ENCODE measurements at regions not wholly inside any gene's neighbourhood (a gene's known extent, or its start where the extent isn't known, plus 50 kb on each side); places are given as distances from the start of the nearest gene placed in this dataset.

DNA sequence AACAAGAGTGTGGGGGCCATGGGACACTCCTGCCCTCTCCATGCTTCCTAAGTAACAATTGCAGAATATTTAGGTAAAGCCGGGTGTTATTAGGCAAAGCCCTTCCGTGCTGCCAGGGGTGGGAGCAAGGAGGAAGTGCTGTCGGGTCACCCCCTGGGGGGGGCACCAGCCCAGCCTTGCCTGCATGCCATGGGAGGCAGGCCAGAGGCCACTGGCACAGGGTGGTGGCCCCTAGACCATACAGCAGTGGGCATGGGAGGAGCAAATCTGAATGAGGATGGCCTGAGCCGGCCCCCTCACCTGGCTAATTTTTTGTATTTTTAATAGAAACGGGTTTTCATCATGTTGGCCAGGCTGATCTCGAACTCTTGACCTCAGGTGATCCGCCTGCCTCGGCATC, 355.7 kb upstream of the CDH8 start:
- TF ChIP-seq CTCF (IDR thresholded peaks at IDR 0.05; ENCODE audit: unreplicated experiment): no peak
- H3K4me1 Mint-ChIP-seq: no peaks in the 10 kb centered on the region
- DNase-seq (ENCODE audit: low spot score in 2 of 2, unreplicated experiment in 2 of 2): no peak
- H3K4me3 Mint-ChIP-seq: no peak overlapping the region
- H3K27me3 Mint-ChIP-seq (ENCODE audit: low read depth): peaks cover 12% of the 10 kb centered on the region
- H3K36me3 Mint-ChIP-seq: no peaks in the 10 kb centered on the region
- H3K27ac Mint-ChIP-seq: no peak overlapping the region
- no peaks in the 10 kb centered on the region for H3K9me3 Mint-ChIP-seq

DNA sequence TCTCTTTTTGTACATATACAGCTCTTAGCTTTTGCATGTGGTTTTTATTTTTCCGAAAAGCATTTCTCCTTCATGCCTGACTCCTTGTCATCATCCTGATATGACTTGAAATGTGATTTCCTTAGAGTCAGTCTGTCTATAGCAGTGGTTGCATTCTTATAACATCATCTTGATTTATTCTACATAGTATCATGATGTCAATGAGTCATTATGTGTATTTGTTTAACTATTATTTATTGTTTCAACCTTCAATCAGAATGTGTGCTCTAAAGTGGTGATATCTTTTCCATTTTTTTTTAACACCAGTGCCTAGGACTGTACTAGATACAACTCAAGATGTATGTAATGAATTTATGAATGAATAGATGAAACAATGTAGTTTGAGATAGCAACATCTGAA, 354.9 kb upstream of the CDH8 start:
- Mint-ChIP-seq H3K9me3 (no peaks in the 10 kb centered on the region), H3K27ac (no peak overlapping the region), H3K27me3 (ENCODE audit: low read depth) (peaks cover 7% of the 10 kb centered on the region), H3K4me1 (no peaks in the 10 kb centered on the region), H3K4me3 (no peak overlapping the region), H3K36me3 (no peaks in the 10 kb centered on the region)
- no peak for DNase-seq (ENCODE audit: low spot score in 2 of 2, unreplicated experiment in 2 of 2)
- TF ChIP-seq CTCF (IDR thresholded peaks at IDR 0.05; ENCODE audit: unreplicated experiment): no peak

GRCh38 chr16:62390214-62390613, 354.0 kb upstream of the CDH8 start:
- no peak overlapping the region for H3K4me3 Mint-ChIP-seq
- H3K4me1 Mint-ChIP-seq: no peaks in the 10 kb centered on the region
- no peak overlapping the region for H3K27ac Mint-ChIP-seq
- peaks cover 7% of the 10 kb centered on the region for H3K27me3 Mint-ChIP-seq (ENCODE audit: low read depth)
- no peaks in the 10 kb centered on the region for H3K36me3 Mint-ChIP-seq
- no peak for DNase-seq (ENCODE audit: low spot score in 2 of 2, unreplicated experiment in 2 of 2)
- H3K9me3 Mint-ChIP-seq: no peaks in the 10 kb centered on the region
- TF ChIP-seq CTCF (IDR thresholded peaks at IDR 0.05; ENCODE audit: unreplicated experiment): no peak

DNA sequence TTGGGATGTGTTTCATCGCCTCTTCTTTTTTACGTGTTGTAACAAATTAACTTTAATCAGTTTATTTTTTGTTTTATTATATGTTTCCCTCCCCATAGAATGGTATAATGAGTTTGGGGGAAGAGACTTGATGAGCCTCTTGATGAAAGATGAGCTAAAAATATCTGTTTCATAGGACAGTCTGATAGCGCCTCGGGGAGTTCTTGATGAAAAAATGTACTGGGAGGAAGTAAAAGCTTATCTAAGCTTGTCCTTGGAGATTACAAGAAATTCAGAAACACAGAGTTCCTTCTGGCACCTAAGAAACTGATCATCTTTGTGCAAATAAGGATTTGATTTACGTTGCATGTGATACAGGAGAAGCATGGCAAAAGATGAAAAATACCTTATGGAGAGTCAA, 350.2 kb upstream of the CDH8 start:
- no peaks in the 10 kb centered on the region for H3K36me3 Mint-ChIP-seq
- no peaks in the 10 kb centered on the region for H3K4me1 Mint-ChIP-seq
- no peak for DNase-seq (ENCODE audit: low spot score in 2 of 2, unreplicated experiment in 2 of 2)
- H3K9me3 Mint-ChIP-seq: no peaks in the 10 kb centered on the region
- no peak for TF ChIP-seq CTCF (IDR thresholded peaks at IDR 0.05; ENCODE audit: unreplicated experiment)
- H3K27me3 Mint-ChIP-seq (ENCODE audit: low read depth): peaks cover 23% of the 10 kb centered on the region
- no peak overlapping the region for H3K27ac Mint-ChIP-seq
- no peak overlapping the region for H3K4me3 Mint-ChIP-seq

DNA sequence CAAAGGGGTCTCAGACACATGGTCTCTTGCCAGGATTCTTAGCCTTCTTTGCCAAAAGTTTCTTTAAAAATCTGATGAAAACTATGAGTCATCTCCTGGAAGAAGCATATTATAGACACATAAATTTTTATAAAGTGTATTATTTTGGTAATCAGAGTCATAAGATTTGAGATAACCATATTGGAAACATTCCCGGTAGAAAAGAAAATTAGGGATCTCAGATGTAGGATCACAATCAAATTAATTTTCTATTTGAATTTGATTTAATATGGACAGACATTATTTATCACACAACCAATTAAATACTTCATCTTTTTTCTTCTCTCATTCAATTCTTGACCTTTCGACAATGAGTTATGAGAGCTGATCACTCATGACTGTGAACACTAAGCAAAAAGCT, 347.7 kb upstream of the CDH8 start:
- no peaks in the 10 kb centered on the region for H3K9me3 Mint-ChIP-seq
- H3K27ac Mint-ChIP-seq: no peak overlapping the region
- H3K4me1 Mint-ChIP-seq: no peaks in the 10 kb centered on the region
- peaks cover 20% of the 10 kb centered on the region for H3K27me3 Mint-ChIP-seq (ENCODE audit: low read depth)
- no peaks in the 10 kb centered on the region for H3K36me3 Mint-ChIP-seq
- TF ChIP-seq CTCF (IDR thresholded peaks at IDR 0.05; ENCODE audit: unreplicated experiment): no peak
- DNase-seq (ENCODE audit: low spot score in 2 of 2, unreplicated experiment in 2 of 2): no peak
- H3K4me3 Mint-ChIP-seq: no peak overlapping the region

DNA sequence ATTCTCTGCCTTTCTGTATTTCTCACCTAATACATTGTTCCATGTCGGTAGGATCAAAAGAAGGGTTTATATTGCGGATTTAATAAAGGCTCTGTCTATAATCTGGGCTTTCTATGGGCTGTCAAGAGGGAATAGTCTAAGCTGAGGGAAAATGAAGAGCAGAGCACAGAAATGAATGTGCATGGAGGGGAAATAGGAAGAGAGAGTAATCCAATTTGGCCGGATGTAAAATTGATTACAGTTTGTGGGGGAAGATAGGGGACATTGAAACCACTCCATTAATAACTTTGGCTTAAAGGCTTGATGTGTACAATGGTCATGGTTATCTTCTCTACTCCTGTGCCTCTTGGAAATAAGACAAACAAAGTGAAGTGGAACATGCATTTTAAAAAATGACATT, 334.2 kb upstream of the CDH8 start:
- Mint-ChIP-seq H3K36me3 (no peaks in the 10 kb centered on the region), H3K4me1 (peaks cover 3% of the 10 kb centered on the region), H3K4me3 (no peak overlapping the region), H3K27ac (no peak overlapping the region), H3K27me3 (ENCODE audit: low read depth) (peaks cover 4% of the 10 kb centered on the region), H3K9me3 (no peaks in the 10 kb centered on the region)
- no peak for TF ChIP-seq CTCF (IDR thresholded peaks at IDR 0.05; ENCODE audit: unreplicated experiment)
- no peak for DNase-seq (ENCODE audit: low spot score in 2 of 2, unreplicated experiment in 2 of 2)

Measured in mesothelial cell of epicardium (in vitro differentiated cells).